OCI-LY3 (cell line): ENCODE measurements at regions not wholly inside any gene's neighbourhood (a gene's known extent, or its start where the extent isn't known, plus 50 kb on each side); places are given as distances from the start of the nearest gene placed in this dataset.

Experiments
- H2AFZ ChIP-seq: fragments of 200-600, 300-600 bp; shearing (Covaris generic); 2 replicates; pipeline ENCODE4 v1.6.0; 2014; ENCODE audit warnings: antibody characterized with exemption, low read depth, low read length
- H3K27ac ChIP-seq: fragments of 200-600, 300-600 bp; sonication (generic); 2 replicates; pipeline ENCODE4 v1.5.1; 2014; ENCODE audit warnings: mild to moderate bottlenecking, low read length, moderate library complexity, mixed read lengths
- H3K27me3 ChIP-seq: fragments of 200-600, 300-600 bp; sonication (generic); 2 replicates; pipeline ENCODE4 v1.6.1; 2014; ENCODE audit warnings: low read depth, low read length, mixed read lengths
- H3K36me3 ChIP-seq: fragments of 200-600, 300-600 bp; sonication (generic); replicated peaks from 2 replicates; pipeline ENCODE3; 2014; ENCODE audit warnings: low read depth, low read length, mixed read lengths
- H3K4me1 ChIP-seq: fragments of 300-600, 200-600 bp; sonication (generic); 2 replicates; pipeline ENCODE4 v1.6.1; 2014; ENCODE audit warnings: low read length, mixed read lengths
- H3K4me2 ChIP-seq: fragments of 200-600, 300-600 bp; sonication (generic); 2 replicates; pipeline ENCODE4 v1.6.1; 2014; ENCODE audit warnings: low read length, mixed read lengths
- H3K4me3 ChIP-seq: fragments of 300-600, 200-600 bp; sonication (generic); 2 replicates; pipeline ENCODE4 v1.5.1; 2014; ENCODE audit warnings: antibody characterized with exemption, mild to moderate bottlenecking, low read length, moderate library complexity
- H3K79me2 ChIP-seq: fragments of 300-600, 200-600 bp; shearing (Covaris generic); 2 replicates; pipeline ENCODE4 v1.6.1; 2014; ENCODE audit warnings: mild to moderate bottlenecking, low read length, mixed read lengths
- H3K9ac ChIP-seq: fragments of 300-600, 200-600 bp; shearing (Covaris generic); 2 replicates; pipeline ENCODE4 v1.6.0; 2014; ENCODE audit warnings: mild to moderate bottlenecking, low read length, moderate library complexity
- H3K9me3 ChIP-seq: fragments of 200-600, 300-600 bp; shearing (Covaris generic); 2 replicates; pipeline ENCODE4 v1.6.1; 2014; ENCODE audit warnings: low read length, mixed read lengths; ENCODE audit not compliant: insufficient read depth
- H4K20me1 ChIP-seq: fragments of 200-600, 300-600 bp; sonication (generic); 2 replicates; pipeline ENCODE4 v1.6.1; 2016; ENCODE audit warnings: low read length, mixed read lengths; ENCODE audit not compliant: insufficient read depth
- EZH2phosphoT487 ChIP-seq: fragments of 200-600 bp; shearing (Covaris generic); IDR thresholded peaks from 2 replicates; pipeline ENCODE4 v1.6.1; 2018; ENCODE audit warnings: antibody characterized with exemption, mixed run types, low read depth
- TF ChIP-seq, protein P1 (sequence below): fragments of 200-600, 300-600 bp; sonication (generic); IDR thresholded peaks from 2 replicates; pipeline ENCODE4 v1.5.1; 2014; ENCODE audit warnings: antibody characterized with exemption, low read length, low read depth

- Histone ChIP-seq H3K4me1 (no peaks in the 10 kb centered on the region), H3K9me3 (no peaks in the 10 kb centered on the region), H3K9ac (no peak overlapping the region), H2AFZ (no peak overlapping the region), H3K27me3 (peaks cover 41% of the 10 kb centered on the region), H3K36me3 (no peaks in the 10 kb centered on the region), H3K4me3 (no peak overlapping the region), H3K4me2 (no peak overlapping the region), H3K79me2 (no peaks in the 10 kb centered on the region), H4K20me1 (no peaks in the 10 kb centered on the region), H3K27ac (no peak overlapping the region)
- TF ChIP-seq EZH2phosphoT487 = no peak
- TF ChIP-seq, protein P1, sequence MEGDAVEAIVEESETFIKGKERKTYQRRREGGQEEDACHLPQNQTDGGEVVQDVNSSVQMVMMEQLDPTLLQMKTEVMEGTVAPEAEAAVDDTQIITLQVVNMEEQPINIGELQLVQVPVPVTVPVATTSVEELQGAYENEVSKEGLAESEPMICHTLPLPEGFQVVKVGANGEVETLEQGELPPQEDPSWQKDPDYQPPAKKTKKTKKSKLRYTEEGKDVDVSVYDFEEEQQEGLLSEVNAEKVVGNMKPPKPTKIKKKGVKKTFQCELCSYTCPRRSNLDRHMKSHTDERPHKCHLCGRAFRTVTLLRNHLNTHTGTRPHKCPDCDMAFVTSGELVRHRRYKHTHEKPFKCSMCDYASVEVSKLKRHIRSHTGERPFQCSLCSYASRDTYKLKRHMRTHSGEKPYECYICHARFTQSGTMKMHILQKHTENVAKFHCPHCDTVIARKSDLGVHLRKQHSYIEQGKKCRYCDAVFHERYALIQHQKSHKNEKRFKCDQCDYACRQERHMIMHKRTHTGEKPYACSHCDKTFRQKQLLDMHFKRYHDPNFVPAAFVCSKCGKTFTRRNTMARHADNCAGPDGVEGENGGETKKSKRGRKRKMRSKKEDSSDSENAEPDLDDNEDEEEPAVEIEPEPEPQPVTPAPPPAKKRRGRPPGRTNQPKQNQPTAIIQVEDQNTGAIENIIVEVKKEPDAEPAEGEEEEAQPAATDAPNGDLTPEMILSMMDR = no peak
These were observed 207.5 kb upstream of the PELI2 start for GRCh38 chr14:55910601-55911243.

GRCh38 chr14:55911776-55912175, 206.4 kb upstream of the PELI2 start:
- H4K20me1 ChIP-seq = no peaks in the 10 kb centered on the region
- no peak overlapping the region for H3K27ac ChIP-seq
- TF ChIP-seq, protein P1 = no peak
- TF ChIP-seq EZH2phosphoT487 = no peak
- no peaks in the 10 kb centered on the region for H3K79me2 ChIP-seq
- H3K36me3 ChIP-seq = no peaks in the 10 kb centered on the region
- no peak overlapping the region for H3K9ac ChIP-seq
- no peak overlapping the region for H3K4me3 ChIP-seq
- H3K4me1 ChIP-seq = no peaks in the 10 kb centered on the region
- peaks cover 42% of the 10 kb centered on the region for H3K27me3 ChIP-seq
- no peak overlapping the region for H2AFZ ChIP-seq
- H3K4me2 ChIP-seq = no peak overlapping the region
- no peaks in the 10 kb centered on the region for H3K9me3 ChIP-seq

DNA sequence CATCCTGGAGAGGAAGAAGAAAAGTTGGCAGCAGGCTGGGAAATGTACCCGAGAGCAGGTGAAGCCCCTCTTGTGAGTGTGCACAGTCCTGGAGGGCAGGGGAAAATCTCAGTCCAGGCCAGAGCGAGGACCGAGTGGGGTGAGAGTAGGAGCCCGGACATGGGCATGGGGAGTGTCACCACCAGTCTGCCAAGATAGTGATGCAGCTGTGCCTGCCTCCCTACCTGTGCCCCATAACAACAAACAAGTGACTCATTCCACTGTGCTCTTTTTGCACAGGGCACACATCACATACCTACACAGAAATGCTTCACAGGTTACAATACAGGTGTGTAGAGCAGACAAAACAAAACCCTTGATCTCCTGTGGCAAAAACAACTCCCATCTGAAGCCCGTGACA, 205.9 kb upstream of the PELI2 start:
- Histone ChIP-seq H4K20me1 (no peaks in the 10 kb centered on the region), H3K36me3 (no peaks in the 10 kb centered on the region), H3K4me1 (no peaks in the 10 kb centered on the region), H3K9ac (no peak overlapping the region), H3K9me3 (no peaks in the 10 kb centered on the region), H3K4me2 (no peak overlapping the region), H2AFZ (no peak overlapping the region), H3K27me3 (peaks cover 40% of the 10 kb centered on the region), H3K4me3 (no peak overlapping the region), H3K27ac (no peak overlapping the region), H3K79me2 (no peaks in the 10 kb centered on the region)
- TF ChIP-seq, protein P1 = no peak
- no peak for TF ChIP-seq EZH2phosphoT487

DNA sequence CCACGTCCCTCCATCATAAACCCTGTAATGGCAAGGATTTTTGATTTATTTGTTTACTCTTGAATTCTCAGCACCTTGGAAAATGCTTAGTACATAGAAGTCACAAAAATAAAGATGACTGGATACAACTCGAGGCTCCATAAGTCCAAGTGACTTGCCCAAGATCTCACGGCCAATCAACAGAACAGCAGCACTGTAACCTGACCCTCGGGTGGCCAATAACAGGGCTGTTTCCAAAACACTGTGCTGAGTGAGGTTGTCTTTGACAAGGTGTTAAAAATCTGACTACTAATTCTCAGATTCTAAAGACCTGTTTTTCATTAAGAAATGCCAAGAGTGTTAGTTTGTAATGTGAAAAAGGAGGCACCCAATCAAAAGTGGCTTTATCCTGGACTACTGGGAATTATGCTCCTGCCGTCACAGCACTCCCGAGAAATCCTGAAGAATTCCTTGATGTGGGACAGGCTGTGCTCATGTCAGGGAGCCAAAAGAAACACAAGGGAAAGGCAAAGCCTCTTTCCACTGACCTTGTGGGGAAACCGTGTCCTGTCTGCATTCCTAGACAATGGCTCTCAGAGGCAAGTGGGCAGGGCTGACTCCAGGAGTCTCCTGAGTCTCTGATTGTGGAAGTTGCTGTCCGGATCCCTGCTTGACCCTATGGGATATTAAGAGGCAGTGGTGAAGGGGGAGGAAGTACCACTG, 204.7 kb upstream of the PELI2 start:
- Histone ChIP-seq H3K27ac (no peak overlapping the region), H3K9me3 (no peaks in the 10 kb centered on the region), H2AFZ (no peak overlapping the region), H3K27me3 (peaks cover 35% of the 10 kb centered on the region), H3K4me2 (no peak overlapping the region), H3K36me3 (no peaks in the 10 kb centered on the region), H3K4me3 (no peak overlapping the region), H3K9ac (no peak overlapping the region), H4K20me1 (no peaks in the 10 kb centered on the region), H3K4me1 (no peaks in the 10 kb centered on the region), H3K79me2 (no peaks in the 10 kb centered on the region)
- TF ChIP-seq, protein P1 = no peak
- TF ChIP-seq EZH2phosphoT487 = no peak
